NCI-H1048 (cell line): ENCODE measurements at regions not wholly inside any gene's neighbourhood (a gene's known extent, or its start where the extent isn't known, plus 50 kb on each side); places are given as distances from the start of the nearest gene placed in this dataset.

ENCODE experiments used
- DNase-seq: peaks from one replicate; lab custom pipeline; 2025; lab: John Stamatoyannopoulos, UW

DNA sequence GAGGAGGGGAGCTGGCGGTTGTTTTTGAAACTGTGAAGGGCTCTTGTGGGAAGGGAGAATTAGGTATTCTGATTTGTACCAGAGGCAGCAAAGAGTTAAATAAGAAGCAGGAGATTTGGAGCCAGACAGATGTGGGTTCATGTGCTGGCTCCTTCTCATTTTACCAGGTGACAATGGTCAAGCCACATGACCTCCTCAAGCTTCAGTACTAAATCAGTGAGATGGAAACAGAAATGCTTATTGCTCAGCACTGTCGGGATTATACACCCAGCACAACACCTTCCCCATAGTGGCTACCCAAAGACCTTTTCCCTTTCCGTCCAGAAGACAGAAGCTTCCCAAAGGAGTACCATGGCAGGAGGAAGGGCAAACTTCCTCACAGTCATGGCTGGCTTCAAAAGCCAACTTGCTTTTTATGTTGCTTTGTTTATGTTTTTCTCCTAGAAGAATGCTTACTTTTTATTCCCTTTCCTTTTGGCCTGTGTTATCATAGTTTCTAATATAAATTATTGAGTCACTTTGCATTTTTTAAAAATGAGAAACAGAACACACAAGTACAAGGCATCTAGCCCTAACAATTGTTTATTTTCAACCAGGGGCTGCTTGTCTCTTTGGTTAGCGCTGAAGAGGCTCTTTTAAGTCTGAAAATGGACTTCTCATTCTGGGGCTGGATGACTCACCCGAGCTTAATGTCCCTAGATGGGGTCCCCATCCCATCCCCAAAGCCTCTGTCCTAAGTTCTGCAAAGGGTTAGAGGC is 181.5 kb upstream of the ZBED5 start:
- DNase-seq: no peak

DNA sequence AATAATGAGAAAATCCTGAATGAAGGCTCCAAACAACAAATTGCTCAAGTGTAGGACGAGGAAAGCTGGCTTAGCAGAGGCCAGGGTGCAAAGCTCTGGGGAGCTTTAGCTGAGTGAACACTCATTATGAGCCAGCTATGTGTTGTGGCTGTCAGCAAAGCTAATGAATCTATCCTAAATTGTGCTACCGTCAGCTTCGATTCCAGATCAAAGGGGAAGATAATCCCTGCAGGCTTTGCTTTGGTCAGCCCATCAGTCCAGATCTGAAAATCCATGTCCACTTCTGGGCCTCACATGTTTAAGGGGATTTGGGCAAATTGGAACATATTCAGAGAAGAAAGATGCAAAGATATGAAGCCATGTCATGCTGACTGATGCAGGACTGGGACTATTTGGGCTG is 180.9 kb upstream of the ZBED5 start:
- DNase-seq: no peak

DNA sequence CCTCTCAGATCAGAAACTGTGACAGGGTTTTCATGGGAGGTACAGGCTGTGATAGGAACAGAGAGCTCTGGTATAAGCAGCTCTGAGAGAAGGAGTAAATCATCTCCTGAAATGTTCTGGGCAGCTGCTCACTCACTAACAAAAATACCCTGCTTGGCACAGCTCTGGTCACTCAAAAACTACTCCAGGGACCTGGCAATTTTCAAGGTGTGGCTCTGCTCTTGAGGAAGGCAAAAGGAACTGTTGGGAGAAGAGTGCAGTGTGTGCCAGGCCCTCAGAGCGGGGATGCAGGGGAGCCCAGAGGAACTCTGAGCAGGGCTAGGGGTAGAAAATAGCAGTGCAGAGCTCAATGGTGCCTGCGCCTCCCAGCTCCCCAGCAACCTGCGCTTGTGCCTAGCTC is 180.5 kb upstream of the ZBED5 start:
- no peak for DNase-seq

GRCh38 chr11:11036848-11037732 is 179.2 kb upstream of the ZBED5 start:
- DNase-seq: peak; percentile 21

DNA sequence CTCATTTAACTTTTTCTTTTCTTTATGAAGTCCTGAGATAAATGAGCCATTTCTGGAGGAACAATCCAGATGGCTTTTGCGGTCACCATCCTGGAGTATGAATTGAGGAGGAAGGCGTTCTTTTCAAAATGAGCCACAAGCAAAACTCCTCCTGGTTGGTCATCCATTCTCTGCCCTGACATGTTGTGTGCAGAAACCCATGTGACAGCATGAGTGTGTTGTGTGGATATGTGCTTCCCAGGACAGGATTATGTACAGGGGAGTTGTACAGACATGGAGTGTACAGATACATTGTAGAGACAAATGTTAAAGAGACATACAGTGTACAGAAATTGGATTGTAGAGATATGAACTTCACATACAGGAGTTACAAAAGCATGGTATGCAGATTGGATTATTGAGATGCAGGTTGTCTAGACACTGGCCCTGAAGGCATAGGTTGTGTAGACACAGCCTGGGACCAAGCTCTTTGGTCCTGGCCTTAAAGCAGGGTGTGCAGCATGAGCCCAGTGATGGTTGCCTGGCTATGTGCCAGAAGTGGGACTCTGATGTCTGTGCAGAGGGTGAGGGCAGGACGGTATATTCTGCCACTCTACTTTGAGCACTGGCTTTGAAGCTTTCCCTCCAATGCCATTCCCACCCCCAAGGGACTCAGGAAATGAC is 178.5 kb upstream of the ZBED5 start:
- no peak for DNase-seq

DNA sequence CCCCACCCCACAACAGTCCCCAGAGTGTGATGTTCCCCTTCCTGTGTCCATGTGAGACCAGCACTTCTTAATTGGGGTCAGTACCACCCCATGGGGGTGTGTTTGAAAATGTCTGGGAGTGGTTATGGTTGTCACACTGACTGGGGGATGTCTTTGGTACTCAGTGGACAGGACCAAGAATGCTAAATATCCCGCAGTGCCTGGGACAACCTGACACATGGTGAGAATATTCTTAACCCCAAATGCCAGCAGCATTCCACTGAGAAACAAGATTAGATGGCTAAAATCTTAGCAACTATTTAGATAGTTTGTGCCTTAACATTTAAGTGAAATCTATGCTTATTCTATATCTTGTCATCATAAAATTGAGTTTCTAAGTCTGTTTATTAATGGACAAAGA is 177.5 kb upstream of the ZBED5 start:
- no peak for DNase-seq

GRCh38 chr11:11034476-11034875 is 176.6 kb upstream of the ZBED5 start:
- DNase-seq: no peak

- DNase-seq: no peak
Observed at GRCh38 chr11:11032066-11032465, 174.2 kb upstream of the ZBED5 start.

- DNase-seq: no peak
Observed at GRCh38 chr11:11029027-11029426, 171.2 kb upstream of the ZBED5 start.

- no peak for DNase-seq
Observed at GRCh38 chr11:11028017-11028692, 170.3 kb upstream of the ZBED5 start.

DNA sequence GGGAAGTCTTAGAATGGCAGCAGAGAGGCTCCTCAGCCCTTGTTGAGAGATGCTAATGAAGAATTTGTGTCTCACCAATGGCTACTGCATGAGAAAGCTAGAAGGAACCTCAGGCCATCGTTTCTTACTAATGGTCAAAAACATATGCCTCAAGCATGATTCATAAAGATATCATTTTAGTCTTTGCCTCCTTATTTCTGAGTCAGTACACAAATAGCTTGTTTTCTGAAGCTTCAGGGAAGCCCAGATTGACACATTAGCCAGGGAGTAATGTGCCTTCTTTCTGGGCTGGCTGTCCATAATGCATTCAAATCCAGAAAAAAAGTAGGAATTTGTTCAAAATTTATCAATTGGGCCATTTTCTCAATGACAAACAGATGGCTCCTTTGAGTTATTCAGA is 169.4 kb upstream of the ZBED5 start:
- DNase-seq: no peak

DNA sequence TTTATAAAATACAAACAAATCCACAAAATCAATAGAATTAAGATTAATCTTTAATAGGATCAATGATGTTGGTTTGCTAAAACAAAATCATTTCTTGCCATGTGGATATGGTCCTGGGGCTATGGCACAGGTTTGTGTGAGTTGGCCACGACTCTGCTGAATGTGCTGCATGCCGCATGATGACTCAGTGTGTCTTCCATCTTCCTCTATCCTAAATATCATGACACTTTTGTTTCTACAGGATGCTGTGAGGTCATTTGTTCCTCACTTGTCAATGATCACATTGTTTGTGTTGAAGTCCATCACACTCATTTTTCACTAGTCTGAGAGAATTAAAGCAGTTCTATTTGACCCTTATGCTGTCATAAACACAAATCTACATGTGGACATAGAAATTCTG is 167.2 kb upstream of the ZBED5 start:
- no peak for DNase-seq

GRCh38 chr11:11022125-11022730 is 164.4 kb upstream of the ZBED5 start:
- no peak for DNase-seq

GRCh38 chr11:11021563-11021962 is 163.7 kb upstream of the ZBED5 start:
- no peak for DNase-seq

- DNase-seq: no peak
Observed at GRCh38 chr11:11020747-11021149, 162.9 kb upstream of the ZBED5 start.

DNA sequence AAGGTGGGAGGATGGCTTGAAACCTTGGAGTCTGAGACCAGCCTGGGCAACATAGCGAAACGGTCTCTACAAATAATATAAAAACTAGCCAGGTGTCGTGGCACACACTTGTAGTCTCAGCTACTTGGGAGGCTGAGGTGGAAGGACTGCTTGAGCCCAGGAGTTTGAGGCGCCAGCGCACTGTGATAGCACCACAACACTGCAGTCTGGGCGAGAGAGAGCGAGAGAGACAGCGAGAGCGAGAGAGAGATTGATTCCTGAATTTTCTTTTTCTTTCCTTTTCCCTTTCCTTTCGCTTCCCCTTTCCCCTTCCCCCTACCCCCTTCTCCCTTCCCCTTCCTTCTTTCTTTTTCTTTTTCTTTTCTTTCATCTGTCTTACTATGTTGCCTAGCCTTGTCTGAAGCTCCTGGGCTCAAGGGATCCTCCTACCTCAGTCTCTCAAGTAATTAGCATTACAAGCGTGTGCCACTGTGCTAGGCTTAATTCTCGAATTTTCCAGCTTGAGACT is 162.4 kb upstream of the ZBED5 start:
- DNase-seq: no peak

DNA sequence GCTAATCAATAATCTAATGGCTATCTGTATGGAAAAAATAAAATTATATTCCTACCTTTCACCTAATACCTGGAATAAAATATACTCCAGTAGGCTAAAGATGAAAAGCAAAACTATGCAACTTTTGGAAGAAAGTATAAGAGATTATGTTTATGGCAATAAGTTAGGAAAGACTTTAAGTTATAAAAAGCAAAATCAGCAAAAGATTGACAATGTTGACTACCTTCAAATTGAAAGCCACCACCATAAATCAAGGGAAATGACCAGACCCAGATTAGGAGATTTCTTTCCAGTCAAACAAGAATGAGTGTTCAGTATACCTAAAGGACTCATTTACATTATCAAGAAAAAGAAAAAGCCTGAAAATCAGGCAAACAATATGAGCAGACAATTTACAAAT is 159.1 kb upstream of the ZBED5 start:
- DNase-seq: no peak

GRCh38 chr11:11016068-11016467 is 158.2 kb upstream of the ZBED5 start:
- no peak for DNase-seq

- no peak for DNase-seq
Observed at GRCh38 chr11:11011617-11012016, 153.8 kb upstream of the ZBED5 start.

DNA sequence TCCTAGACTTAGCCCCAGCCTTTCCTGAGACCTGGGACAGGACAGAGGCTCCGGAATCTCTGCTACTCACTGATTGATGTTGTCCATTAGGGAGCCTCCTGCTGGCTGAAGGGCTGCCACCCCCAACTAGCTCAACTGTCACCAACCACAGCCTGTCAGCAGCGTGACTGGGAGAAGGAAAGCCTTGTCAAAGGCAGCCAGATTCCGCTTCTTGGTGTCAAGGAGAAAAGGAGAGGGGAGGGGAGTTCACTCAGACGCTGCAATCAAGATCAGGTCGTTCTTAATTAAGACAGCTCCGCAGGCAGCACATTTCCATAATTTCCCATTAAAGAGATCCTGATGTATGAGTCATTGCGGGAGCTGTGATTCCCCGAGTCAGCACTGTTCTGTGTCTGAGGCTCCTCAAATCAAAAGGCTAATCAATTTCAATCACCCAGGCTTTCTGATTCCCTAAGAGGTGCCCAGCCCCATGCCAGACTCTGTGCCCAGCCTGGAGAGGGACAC is 152.8 kb upstream of the ZBED5 start:
- DNase-seq: no peak

GRCh38 chr11:11009179-11009578 is 151.3 kb upstream of the ZBED5 start:
- no peak for DNase-seq
